ENCODE measurements at regions not wholly inside any gene's neighbourhood (a gene's known extent, or its start where the extent isn't known, plus 50 kb on each side); places are given as distances from the start of the nearest gene placed in this dataset.

DNA sequence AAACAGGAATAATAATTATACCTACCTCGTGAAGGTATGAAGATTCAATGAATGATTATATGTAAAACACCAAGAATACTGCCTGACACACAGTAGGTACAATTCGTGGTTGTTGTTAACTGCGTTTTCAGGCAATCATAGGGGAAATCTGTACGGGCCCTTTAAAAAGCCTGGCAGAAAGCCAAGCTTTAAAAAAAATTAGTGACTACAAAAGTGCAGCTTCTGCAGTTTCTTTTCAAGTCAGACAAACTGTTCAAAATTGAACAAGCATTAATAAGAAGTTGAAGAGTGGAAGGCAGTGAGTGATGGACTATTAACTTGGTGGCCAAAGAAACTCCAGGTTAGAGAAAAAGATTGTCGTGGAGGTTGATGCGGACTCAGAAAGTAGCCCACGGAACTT lies 85.9 kb upstream of the TRIO start:
- Mint-ChIP-seq H3K27me3 (ENCODE audit: insufficient read depth, low read depth, poor library complexity) (peaks cover 3% of the 10 kb centered on the region), H3K4me3 (no peak overlapping the region), H3K36me3 (ENCODE audit: low read depth) (no peaks in the 10 kb centered on the region), H3K4me1 (peaks cover 7% of the 10 kb centered on the region), H3K27ac (no peak overlapping the region), H3K9me3 (no peaks in the 10 kb centered on the region; the same call in 2 of the 3 replicates)
- H3K4me1 ChIP-seq (ENCODE audit: insufficient read depth), result no peaks in the 10 kb centered on the region; the same call in 1 of the 2 replicates
- no peaks in the 10 kb centered on the region for H3F3A ChIP-seq (replicated peaks; ENCODE audit: low read depth)
- H2AFZ ChIP-seq, result peak overlapping the region; percentile 45; the same call in 1 of the 2 replicates
- no peak for TF ChIP-seq JUNB (IDR thresholded peaks at IDR 0.05; ENCODE audit: unreplicated experiment)
- no peak for TF ChIP-seq EZH2 (IDR thresholded peaks at IDR 0.05; ENCODE audit: low read depth, unreplicated experiment)
- TF ChIP-seq STAT1 (IDR thresholded peaks at IDR 0.05; ENCODE audit: unreplicated experiment), result no peak
- TF ChIP-seq, protein P1, sequence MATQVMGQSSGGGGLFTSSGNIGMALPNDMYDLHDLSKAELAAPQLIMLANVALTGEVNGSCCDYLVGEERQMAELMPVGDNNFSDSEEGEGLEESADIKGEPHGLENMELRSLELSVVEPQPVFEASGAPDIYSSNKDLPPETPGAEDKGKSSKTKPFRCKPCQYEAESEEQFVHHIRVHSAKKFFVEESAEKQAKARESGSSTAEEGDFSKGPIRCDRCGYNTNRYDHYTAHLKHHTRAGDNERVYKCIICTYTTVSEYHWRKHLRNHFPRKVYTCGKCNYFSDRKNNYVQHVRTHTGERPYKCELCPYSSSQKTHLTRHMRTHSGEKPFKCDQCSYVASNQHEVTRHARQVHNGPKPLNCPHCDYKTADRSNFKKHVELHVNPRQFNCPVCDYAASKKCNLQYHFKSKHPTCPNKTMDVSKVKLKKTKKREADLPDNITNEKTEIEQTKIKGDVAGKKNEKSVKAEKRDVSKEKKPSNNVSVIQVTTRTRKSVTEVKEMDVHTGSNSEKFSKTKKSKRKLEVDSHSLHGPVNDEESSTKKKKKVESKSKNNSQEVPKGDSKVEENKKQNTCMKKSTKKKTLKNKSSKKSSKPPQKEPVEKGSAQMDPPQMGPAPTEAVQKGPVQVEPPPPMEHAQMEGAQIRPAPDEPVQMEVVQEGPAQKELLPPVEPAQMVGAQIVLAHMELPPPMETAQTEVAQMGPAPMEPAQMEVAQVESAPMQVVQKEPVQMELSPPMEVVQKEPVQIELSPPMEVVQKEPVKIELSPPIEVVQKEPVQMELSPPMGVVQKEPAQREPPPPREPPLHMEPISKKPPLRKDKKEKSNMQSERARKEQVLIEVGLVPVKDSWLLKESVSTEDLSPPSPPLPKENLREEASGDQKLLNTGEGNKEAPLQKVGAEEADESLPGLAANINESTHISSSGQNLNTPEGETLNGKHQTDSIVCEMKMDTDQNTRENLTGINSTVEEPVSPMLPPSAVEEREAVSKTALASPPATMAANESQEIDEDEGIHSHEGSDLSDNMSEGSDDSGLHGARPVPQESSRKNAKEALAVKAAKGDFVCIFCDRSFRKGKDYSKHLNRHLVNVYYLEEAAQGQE (IDR thresholded peaks at IDR 0.05; ENCODE audit: unreplicated experiment), result no peak
- no peak for TF ChIP-seq ZNF331 (CRISPR knock-in tag; IDR thresholded peaks at IDR 0.05; ENCODE audit: low read depth)
- no peak for TF ChIP-seq ZNF114 (CRISPR knock-in tag; IDR thresholded peaks at IDR 0.05)
- no peaks in the 10 kb centered on the region for H3K9me2 ChIP-seq (ENCODE audit: insufficient read depth)
- no peaks in the 10 kb centered on the region for H3K79me2 ChIP-seq (replicated peaks; ENCODE audit: insufficient read depth)
- H3K4me3 ChIP-seq, result no peak overlapping the region
- no peak for DNase-seq (ENCODE audit: low spot score)
- H3K27ac ChIP-seq (ENCODE audit: low read depth), result no peak overlapping the region
- H3K27me3 ChIP-seq (ENCODE audit: insufficient read depth), result no peaks in the 10 kb centered on the region
- no peaks in the 10 kb centered on the region for H3K36me3 ChIP-seq (ENCODE audit: insufficient read depth)
- H4K20me1 ChIP-seq (replicated peaks; ENCODE audit: insufficient read depth), result no peaks in the 10 kb centered on the region
- no peak for ATAC-seq
- H3K4me2 ChIP-seq, result no peak overlapping the region

DNA sequence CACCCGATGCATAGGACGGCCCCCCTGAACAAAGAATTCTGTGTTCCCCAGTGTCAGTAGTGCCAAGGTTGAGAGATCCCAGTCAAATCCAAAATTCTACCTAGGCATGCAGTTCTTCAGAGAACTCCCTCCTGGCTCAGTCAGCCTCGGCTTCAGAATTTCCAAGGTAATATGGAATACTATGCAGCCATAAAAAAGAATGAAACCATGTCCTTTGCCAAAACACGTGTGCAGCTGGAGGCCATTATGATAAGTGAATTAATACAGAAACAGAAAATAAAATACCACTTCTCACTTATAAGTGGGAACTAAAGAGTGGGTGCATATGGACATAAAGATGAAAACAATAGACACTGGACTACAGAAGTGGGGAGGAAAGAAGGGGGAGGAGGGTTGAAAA lies 87.1 kb upstream of the TRIO start:
- Histone ChIP-seq H3K4me1 (ENCODE audit: insufficient read depth) (no peaks in the 10 kb centered on the region; the same call in 1 of the 2 replicates), H3K27ac (ENCODE audit: low read depth) (no peak overlapping the region), H3K27me3 (ENCODE audit: insufficient read depth) (no peaks in the 10 kb centered on the region), H3K36me3 (ENCODE audit: insufficient read depth) (no peaks in the 10 kb centered on the region), H3F3A (replicated peaks; ENCODE audit: low read depth) (no peaks in the 10 kb centered on the region), H2AFZ (no peak overlapping the region), H3K4me3 (no peak overlapping the region), H3K4me2 (no peak overlapping the region), H3K9me2 (ENCODE audit: insufficient read depth) (no peaks in the 10 kb centered on the region), H3K79me2 (replicated peaks; ENCODE audit: insufficient read depth) (no peaks in the 10 kb centered on the region), H4K20me1 (replicated peaks; ENCODE audit: insufficient read depth) (no peaks in the 10 kb centered on the region)
- peaks cover 7% of the 10 kb centered on the region for H3K4me1 Mint-ChIP-seq
- no peak for DNase-seq (ENCODE audit: low spot score)
- H3K4me3 Mint-ChIP-seq, result no peak overlapping the region
- no peaks in the 10 kb centered on the region for H3K36me3 Mint-ChIP-seq (ENCODE audit: low read depth)
- TF ChIP-seq ZNF331 (CRISPR knock-in tag; IDR thresholded peaks at IDR 0.05; ENCODE audit: low read depth) (no peak), CREB1 (CRISPR knock-in tag; IDR thresholded peaks at IDR 0.05; ENCODE audit: low read depth) (no peak)
- TF ChIP-seq, protein P2, sequence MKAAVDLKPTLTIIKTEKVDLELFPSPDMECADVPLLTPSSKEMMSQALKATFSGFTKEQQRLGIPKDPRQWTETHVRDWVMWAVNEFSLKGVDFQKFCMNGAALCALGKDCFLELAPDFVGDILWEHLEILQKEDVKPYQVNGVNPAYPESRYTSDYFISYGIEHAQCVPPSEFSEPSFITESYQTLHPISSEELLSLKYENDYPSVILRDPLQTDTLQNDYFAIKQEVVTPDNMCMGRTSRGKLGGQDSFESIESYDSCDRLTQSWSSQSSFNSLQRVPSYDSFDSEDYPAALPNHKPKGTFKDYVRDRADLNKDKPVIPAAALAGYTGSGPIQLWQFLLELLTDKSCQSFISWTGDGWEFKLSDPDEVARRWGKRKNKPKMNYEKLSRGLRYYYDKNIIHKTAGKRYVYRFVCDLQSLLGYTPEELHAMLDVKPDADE (IDR thresholded peaks at IDR 0.05), result no peak
- H3K27ac Mint-ChIP-seq, result no peak overlapping the region
- no peaks in the 10 kb centered on the region; the same call in 2 of the 3 replicates for H3K9me3 Mint-ChIP-seq
- peaks cover 5% of the 10 kb centered on the region for H3K27me3 Mint-ChIP-seq (ENCODE audit: insufficient read depth, low read depth, poor library complexity)
- no peak for ATAC-seq
